ENCODE measurements at regions not wholly inside any gene's neighbourhood (a gene's known extent, or its start where the extent isn't known, plus 50 kb on each side); places are given as distances from the start of the nearest gene placed in this dataset.

DNA sequence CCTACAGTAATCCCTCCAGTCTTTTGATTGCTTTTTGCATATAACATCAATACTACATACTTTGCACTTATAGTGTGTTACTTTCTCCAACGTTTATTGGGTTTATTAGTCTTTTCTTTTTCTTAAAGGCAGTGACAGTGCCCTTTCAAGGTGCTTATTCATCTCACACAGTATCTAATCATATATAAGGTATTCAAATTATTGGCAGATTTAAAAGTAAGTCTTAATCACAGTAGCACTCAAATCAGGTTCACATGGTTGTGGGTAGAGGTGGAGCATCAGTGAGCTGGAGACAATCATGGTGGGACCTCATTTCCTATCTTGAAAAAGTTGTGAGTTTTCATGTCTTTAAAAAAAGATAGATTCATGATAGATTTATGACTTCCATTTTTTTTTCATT is 706.2 kb downstream of the GALC start:
- TF ChIP-seq KAT2A (conservative IDR thresholded peaks at IDR 0.05; ENCODE audit: control insufficient read depth, low read depth, low read length), result no peak
- TF ChIP-seq, protein P1, sequence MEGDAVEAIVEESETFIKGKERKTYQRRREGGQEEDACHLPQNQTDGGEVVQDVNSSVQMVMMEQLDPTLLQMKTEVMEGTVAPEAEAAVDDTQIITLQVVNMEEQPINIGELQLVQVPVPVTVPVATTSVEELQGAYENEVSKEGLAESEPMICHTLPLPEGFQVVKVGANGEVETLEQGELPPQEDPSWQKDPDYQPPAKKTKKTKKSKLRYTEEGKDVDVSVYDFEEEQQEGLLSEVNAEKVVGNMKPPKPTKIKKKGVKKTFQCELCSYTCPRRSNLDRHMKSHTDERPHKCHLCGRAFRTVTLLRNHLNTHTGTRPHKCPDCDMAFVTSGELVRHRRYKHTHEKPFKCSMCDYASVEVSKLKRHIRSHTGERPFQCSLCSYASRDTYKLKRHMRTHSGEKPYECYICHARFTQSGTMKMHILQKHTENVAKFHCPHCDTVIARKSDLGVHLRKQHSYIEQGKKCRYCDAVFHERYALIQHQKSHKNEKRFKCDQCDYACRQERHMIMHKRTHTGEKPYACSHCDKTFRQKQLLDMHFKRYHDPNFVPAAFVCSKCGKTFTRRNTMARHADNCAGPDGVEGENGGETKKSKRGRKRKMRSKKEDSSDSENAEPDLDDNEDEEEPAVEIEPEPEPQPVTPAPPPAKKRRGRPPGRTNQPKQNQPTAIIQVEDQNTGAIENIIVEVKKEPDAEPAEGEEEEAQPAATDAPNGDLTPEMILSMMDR (IDR thresholded peaks at IDR 0.05 in 2 of 3, conservative IDR thresholded peaks at IDR 0.05 in 1 of 3; ENCODE audit: control insufficient read depth in 2 of 3, extremely low read depth in 1 of 3, insufficient read depth in 1 of 3, low read depth in 3 of 3, low read length in 3 of 3), result no peak
- TF ChIP-seq SMC3 (IDR thresholded peaks at IDR 0.05; ENCODE audit: borderline replicate concordance, low read length), result no peak
- no peak for TF ChIP-seq IKZF2 (IDR thresholded peaks at IDR 0.05)
- TF ChIP-seq ZBED1 (IDR thresholded peaks at IDR 0.05; ENCODE audit: borderline replicate concordance), result no peak
- TF ChIP-seq SIN3A (IDR thresholded peaks at IDR 0.05; ENCODE audit: low read depth, low read length), result no peak
- TF ChIP-seq POLR2A (IDR thresholded peaks at IDR 0.05; ENCODE audit: low read depth, low read length), result no peak
